ENCODE measurements at regions not wholly inside any gene's neighbourhood (a gene's known extent, or its start where the extent isn't known, plus 50 kb on each side); places are given as distances from the start of the nearest gene placed in this dataset.

- TF ChIP-seq ZNF462 (CRISPR knock-in tag; IDR thresholded peaks at IDR 0.05), result no peak
These were observed 153.1 kb upstream of the THUMPD2 start (continued) for GRCh38 chr2:39932198-39932597.

- Histone ChIP-seq H3K4me1 (ENCODE audit: insufficient read depth) (no peaks in the 10 kb centered on the region), H3K79me2 (replicated peaks; ENCODE audit: insufficient read depth) (no peaks in the 10 kb centered on the region), H3K36me3 (ENCODE audit: insufficient read depth) (no peaks in the 10 kb centered on the region), H3K4me2 (no peak overlapping the region), H3K27me3 (ENCODE audit: insufficient read depth) (no peaks in the 10 kb centered on the region), H3K9me2 (ENCODE audit: insufficient read depth) (peaks cover 24% of the 10 kb centered on the region; the same call in 1 of the 2 replicates), H2AFZ (no peak overlapping the region), H3K27ac (ENCODE audit: low read depth) (no peak overlapping the region), H3K4me3 (no peak overlapping the region), H3F3A (replicated peaks; ENCODE audit: low read depth) (no peaks in the 10 kb centered on the region), H4K20me1 (replicated peaks; ENCODE audit: insufficient read depth) (no peaks in the 10 kb centered on the region)
- H3K4me3 Mint-ChIP-seq, result no peak overlapping the region
- H3K27me3 Mint-ChIP-seq (ENCODE audit: insufficient read depth, low read depth, poor library complexity), result no peaks in the 10 kb centered on the region
- H3K9me3 Mint-ChIP-seq, result no peaks in the 10 kb centered on the region
- H3K36me3 Mint-ChIP-seq (ENCODE audit: low read depth), result no peaks in the 10 kb centered on the region
- H3K27ac Mint-ChIP-seq, result no peak overlapping the region; the same call in 1 of the 2 replicates
- DNase-seq (ENCODE audit: low spot score) (no peak), ATAC-seq (no peak)
- H3K4me1 Mint-ChIP-seq, result no peaks in the 10 kb centered on the region
- TF ChIP-seq ZNF462 (CRISPR knock-in tag; IDR thresholded peaks at IDR 0.05) (no peak), NANOG (IDR thresholded peaks at IDR 0.05; ENCODE audit: borderline replicate concordance) (no peak), ETS1 (IDR thresholded peaks at IDR 0.05) (no peak), ZNF331 (CRISPR knock-in tag; IDR thresholded peaks at IDR 0.05; ENCODE audit: low read depth) (no peak), EZH2phosphoT487 (IDR thresholded peaks at IDR 0.05; ENCODE audit: unreplicated experiment) (no peak), CREB1 (CRISPR knock-in tag; IDR thresholded peaks at IDR 0.05; ENCODE audit: low read depth) (no peak), EZH2 (IDR thresholded peaks at IDR 0.05; ENCODE audit: low read depth, unreplicated experiment) (no peak), STAT1 (IDR thresholded peaks at IDR 0.05; ENCODE audit: unreplicated experiment) (no peak)
These were observed 151.3 kb upstream of the THUMPD2 start for GRCh38 chr2:39930175-39930917.

Data from GM23338 (cell line).